Fibroblast of the conjunctiva (primary cell): ENCODE measurements at regions not wholly inside any gene's neighbourhood (a gene's known extent, or its start where the extent isn't known, plus 50 kb on each side); places are given as distances from the start of the nearest gene placed in this dataset.

Source experiments
- DNase-seq: peaks from one replicate; pipeline ENCODE4 v3.0.0-alpha.2; 2010; ENCODE audit warnings: low read depth

GRCh38 chr4:127538016-127538415 lies 94.7 kb upstream of the INTU start:
- DNase-seq, result no peak

DNA sequence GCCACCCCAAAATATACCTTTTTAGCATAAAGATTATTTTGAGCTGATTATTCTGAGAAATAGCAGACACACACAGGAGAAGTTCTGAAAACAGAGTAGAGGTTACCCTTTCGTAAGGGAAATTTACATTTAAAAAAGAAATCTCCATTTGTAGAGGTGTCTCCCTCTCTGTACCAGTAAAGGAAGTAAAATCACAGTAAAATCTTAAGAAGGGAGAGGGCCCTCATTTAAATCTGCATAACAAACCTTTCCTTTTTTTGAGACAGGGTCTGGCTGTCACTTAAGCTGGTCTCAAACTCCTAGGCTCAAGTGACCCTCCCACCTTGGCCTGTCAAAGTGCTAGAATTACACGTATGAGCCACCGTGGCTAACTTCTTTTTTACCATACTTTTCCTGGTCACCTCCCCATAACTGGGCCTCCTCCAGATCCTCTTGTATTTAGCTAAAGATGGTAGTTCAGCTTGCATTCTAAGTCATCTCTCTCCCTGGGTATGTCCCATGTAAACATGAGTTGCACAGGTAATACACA lies 92.2 kb upstream of the INTU start:
- DNase-seq, result no peak

DNA sequence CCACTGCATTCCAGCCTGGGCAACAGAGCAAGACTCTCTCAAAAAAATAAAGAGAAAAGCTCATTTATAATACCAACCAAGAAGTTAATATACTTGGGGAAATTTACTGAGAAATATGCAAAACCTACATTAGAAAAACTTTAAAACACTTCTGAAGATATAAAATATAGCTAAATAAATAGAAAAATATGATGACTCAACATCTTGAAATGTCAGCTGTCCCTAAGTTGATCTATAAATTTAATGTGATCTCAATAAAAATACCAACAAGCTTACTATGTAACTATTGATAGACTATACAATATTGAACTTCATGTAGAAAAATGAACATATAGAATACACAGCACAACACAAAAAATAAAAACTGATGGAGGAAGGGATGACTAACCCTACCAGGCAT lies 87.5 kb upstream of the INTU start:
- DNase-seq, result no peak

GRCh38 chr4:127548990-127549925 lies 83.5 kb upstream of the INTU start:
- no peak for DNase-seq

DNA sequence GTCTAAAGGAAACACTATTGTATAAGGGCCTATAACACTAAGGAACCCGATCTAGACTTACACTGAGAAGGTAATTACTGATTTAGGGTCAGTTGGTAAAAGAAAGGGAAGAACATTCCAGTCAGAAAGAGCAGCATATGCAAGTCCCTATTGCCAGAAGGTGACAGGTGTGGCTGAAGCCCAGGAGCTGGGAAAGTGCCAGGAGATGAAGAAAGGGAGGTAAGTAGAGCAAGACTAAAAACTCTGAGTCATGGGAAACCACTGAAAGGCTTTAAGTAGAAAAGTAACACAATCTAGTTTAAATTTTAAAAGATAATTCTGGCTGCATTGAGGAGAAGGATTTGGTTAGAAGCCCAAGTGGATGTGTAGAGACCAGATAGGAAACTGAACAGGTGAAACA lies 77.7 kb upstream of the INTU start:
- no peak for DNase-seq

DNA sequence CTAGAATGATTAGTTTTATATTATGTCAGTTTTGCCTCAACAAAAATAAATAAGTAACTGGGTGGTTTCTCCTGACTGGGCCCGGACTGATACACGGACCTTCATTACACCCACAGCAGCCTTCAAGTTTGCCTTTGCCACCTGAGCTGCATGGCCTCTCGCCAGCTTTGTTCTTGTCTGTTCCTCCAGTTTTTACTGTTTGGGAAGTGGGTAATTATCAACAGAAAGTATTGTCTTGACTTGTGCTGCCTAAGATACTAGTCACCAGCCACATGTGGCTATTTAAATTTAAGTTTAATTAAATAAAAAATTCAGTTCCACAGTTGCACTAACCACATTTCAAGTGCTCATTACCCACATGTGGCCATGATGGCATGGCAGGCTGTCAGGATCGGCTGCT lies 74.7 kb upstream of the INTU start:
- no peak for DNase-seq

GRCh38 chr4:127558489-127559407 lies 74.0 kb upstream of the INTU start:
- no peak for DNase-seq

DNA sequence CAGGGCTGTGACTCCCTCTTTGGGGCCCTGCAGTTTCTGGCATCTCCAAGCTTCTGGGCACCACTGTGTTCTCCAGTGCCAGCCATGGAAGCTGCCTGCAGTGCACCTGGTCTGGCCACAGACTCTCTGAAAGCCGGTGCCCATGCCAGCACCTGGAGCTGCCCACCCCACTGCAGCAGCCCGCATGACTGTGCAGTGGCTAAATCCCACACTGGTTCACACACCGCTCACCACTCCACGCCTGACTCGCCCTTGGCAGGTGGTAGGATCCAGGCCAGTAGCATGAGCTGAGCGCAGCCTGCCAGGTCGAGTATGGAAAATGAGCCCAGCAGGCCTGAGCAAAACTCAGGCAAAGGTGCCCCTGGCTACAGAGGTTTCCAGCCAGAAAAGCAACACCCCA lies 72.8 kb upstream of the INTU start:
- no peak for DNase-seq

DNA sequence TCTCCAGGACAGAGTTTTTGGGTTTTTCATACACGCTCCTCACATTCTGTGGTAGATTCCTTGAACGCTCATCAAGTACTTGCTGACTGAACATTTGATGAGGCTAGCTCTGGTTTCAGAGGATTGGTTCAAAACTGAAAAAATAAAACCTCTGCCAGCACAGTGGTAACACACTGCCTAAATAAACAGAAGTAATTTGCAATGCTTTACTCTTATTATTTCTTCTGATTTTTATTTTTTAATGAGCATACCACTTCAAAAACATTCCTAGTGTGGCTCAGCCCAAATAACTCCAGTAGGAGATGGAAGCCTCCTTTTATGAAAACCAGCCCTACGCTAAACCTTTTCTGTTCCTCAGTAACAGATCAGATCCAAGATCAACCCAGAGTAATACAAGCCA lies 72.0 kb upstream of the INTU start:
- no peak for DNase-seq

- no peak for DNase-seq
Measured at GRCh38 chr4:127574643-127575042, 58.1 kb upstream of the INTU start.

GRCh38 chr4:127575888-127576287 lies 56.9 kb upstream of the INTU start:
- DNase-seq, result no peak

DNA sequence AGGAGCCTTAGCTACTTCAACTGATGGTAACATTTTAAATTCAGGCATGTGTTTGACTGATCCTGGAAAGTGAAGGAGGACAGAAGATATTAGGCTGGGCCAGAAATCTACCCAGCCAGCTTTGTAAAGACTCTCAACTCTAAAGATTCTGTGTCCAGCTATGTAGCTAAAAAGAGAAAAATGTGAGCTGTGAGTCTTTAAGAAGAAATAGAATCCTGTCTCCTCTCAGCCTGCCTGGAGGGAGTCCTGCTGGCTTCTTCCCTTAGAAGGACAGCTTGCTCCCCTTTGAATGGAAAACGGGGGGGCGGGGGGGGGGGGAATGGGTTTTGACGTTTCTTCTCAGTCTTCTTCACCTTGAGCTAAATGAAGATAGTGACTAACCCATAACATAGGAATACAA lies 54.3 kb upstream of the INTU start:
- no peak for DNase-seq

DNA sequence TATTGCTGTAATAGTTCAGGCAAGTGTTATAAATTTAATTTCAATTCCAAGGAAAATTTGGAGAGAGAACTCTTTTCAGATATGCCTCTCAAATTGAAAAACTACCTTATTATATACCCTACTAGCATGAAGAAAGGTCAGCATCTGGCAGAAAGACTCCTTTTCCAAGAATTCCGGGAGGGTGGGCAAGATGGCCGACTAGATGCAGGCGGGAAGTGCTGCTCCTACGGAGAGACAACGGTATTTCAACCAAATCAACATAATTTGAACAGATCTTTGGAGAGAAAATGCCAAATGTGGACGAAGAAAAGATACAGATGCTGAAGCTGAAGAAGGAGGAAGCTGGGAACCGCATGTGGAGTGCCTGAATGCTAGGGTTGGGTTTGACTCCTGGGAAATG lies 53.8 kb upstream of the INTU start:
- DNase-seq, result no peak

- no peak for DNase-seq
Measured at GRCh38 chr4:127579821-127580220, 52.9 kb upstream of the INTU start.

- DNase-seq, result no peak
Measured at GRCh38 chr4:127580300-127580699, 52.5 kb upstream of the INTU start.

DNA sequence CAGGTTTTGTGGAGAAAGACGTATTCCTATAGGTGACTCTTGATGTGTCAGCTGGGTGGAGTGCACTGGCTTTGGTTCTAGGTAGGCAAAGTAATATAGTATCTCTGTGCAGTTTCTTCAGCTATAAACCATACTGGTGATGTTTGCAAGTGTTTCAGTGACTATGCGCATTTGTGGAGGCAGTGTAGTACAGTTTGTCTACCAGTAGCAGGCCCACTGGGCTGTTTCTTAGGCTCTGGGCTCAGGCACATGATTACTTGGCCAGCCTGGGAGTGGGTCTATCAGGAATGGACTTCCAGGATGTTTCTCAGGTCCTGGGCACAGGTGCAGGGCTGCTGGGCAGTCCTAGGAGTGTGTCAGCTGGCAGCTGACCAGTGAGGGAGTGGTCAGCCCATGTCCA lies 51.9 kb upstream of the INTU start:
- DNase-seq, result no peak
